ENCODE measurements at regions not wholly inside any gene's neighbourhood (a gene's known extent, or its start where the extent isn't known, plus 50 kb on each side); places are given as distances from the start of the nearest gene placed in this dataset.

GRCh38 chr11:106327637-106328036 is 250.2 kb downstream of the AASDHPPT start:
- DNase-seq (ENCODE audit: extremely low read depth, low read depth), result no peak
- TF ChIP-seq, protein P1, sequence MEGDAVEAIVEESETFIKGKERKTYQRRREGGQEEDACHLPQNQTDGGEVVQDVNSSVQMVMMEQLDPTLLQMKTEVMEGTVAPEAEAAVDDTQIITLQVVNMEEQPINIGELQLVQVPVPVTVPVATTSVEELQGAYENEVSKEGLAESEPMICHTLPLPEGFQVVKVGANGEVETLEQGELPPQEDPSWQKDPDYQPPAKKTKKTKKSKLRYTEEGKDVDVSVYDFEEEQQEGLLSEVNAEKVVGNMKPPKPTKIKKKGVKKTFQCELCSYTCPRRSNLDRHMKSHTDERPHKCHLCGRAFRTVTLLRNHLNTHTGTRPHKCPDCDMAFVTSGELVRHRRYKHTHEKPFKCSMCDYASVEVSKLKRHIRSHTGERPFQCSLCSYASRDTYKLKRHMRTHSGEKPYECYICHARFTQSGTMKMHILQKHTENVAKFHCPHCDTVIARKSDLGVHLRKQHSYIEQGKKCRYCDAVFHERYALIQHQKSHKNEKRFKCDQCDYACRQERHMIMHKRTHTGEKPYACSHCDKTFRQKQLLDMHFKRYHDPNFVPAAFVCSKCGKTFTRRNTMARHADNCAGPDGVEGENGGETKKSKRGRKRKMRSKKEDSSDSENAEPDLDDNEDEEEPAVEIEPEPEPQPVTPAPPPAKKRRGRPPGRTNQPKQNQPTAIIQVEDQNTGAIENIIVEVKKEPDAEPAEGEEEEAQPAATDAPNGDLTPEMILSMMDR (IDR thresholded peaks at IDR 0.05; ENCODE audit: low read depth, low read length), result no peak

DNA sequence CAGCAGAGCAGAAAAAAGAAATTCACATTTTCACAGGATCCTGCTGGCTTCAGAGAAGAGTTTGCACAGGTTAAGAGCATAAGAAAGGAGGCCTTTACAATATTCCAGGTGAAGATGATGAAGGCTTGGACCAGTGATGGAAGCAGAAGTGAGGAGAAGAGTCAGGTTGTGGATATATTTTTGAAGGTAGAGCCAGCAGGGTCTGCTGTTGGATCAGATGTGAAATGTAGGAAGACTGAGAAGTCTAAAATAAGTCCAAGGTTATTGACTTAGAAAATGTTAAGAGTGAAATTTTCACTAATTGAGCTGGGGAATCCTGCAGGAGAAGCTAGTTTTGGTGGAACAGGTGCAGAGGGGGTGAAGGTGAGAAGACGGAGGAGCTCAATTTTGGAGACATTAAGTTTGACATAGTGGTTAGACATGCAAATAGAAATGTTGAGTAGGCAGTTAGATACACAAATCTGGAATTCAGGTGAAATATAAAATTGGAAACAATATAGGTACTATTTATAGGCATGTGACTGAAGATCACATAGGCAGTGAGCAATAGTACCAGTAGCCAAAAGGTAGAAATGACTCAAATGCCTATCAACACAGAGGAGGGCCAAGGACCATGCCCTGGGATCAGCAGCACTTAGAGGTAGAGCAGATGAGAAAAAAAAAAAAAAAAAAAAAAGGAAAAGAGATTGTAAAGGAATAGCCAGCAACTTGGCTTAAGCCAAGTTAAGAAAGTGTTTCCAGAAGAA is 252.0 kb downstream of the AASDHPPT start:
- TF ChIP-seq, protein P1 (IDR thresholded peaks at IDR 0.05; ENCODE audit: low read depth, low read length), result no peak
- no peak for DNase-seq (ENCODE audit: extremely low read depth, low read depth)

DNA sequence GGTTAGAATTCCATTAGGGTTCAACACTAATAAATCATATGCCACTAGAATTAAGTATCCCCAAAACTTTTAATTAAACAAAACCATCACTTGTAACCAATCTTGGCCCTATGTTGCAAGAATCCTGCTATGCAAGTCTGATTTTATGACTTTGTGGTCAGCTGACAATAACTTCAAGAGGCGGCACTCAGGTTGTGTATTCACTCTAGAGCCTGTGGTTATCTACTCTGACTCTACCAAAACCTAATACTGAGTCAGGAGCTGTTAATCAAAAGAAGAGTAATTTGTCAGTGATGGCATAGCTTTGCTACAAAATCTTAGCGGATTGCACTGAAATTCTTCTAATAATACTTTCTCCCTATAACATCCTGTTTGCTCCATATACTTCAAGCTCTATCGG is 253.7 kb downstream of the AASDHPPT start:
- DNase-seq (ENCODE audit: extremely low read depth, low read depth), result no peak

GRCh38 chr11:106333678-106334077 is 256.2 kb downstream of the AASDHPPT start:
- TF ChIP-seq, protein P1 (IDR thresholded peaks at IDR 0.05; ENCODE audit: low read depth, low read length), result no peak
- DNase-seq (ENCODE audit: extremely low read depth, low read depth), result no peak

More for the DNA sequence above, 253.7 kb downstream of the AASDHPPT start:
- TF ChIP-seq, protein P1 (IDR thresholded peaks at IDR 0.05; ENCODE audit: low read depth, low read length), result no peak

- TF ChIP-seq, protein P1 (IDR thresholded peaks at IDR 0.05; ENCODE audit: low read depth, low read length), result no peak
- no peak for DNase-seq (ENCODE audit: extremely low read depth, low read depth)
These were observed 266.9 kb downstream of the AASDHPPT start for GRCh38 chr11:106344394-106344793.

GRCh38 chr11:106344966-106345365 is 267.5 kb downstream of the AASDHPPT start:
- TF ChIP-seq, protein P1 (IDR thresholded peaks at IDR 0.05; ENCODE audit: low read depth, low read length), result no peak

DNA sequence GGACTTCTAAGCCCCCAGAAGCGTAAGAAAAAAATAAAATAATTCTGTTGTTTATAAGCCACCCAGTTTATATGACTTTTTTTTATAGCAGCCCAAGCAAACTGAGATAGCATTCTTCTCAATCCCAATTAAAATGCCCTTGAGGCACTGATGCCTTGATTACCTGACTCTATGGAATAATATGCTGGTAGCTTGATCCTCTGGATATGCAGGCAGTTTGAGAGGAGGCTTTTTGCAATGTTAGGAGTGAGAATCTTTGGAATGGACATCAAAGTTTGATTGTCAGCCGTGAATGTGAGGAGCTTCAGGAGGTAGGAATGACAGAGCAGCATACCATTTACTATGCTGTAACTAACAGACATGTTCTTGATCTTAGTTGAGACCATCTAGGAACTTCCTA is 275.6 kb downstream of the AASDHPPT start:
- TF ChIP-seq, protein P1 (IDR thresholded peaks at IDR 0.05; ENCODE audit: low read depth, low read length), result no peak
- DNase-seq (ENCODE audit: extremely low read depth, low read depth), result no peak

More at GRCh38 chr11:106344966-106345365, 267.5 kb downstream of the AASDHPPT start:
- DNase-seq (ENCODE audit: extremely low read depth, low read depth), result no peak
